ENCODE measurements at regions not wholly inside any gene's neighbourhood (a gene's known extent, or its start where the extent isn't known, plus 50 kb on each side); places are given as distances from the start of the nearest gene placed in this dataset.

DNA sequence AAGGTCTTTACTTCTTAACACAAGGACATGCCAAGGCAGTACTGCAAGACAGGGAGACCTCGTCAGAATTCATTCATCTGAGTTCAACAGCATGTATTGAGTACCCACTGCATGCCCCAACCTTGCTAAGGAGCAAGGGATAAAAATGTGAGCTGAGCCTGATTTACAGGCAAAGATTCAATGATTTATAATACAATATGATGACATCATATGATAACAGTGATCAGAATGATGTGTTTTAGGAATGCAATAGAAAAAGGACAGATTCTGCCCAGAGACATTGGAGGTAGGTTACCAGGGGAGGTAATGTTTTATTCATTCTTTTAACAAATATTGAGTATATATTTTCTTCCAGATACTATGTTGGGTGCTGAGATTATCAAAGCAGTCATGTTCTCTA, 406.6 kb downstream of the ARHGEF28 start:
- H3K4me3 Mint-ChIP-seq = no peak overlapping the region
- peaks cover 10% of the 10 kb centered on the region for H3K27me3 Mint-ChIP-seq
- no peaks in the 10 kb centered on the region for H3K9me3 Mint-ChIP-seq
- H3K4me1 Mint-ChIP-seq = no peaks in the 10 kb centered on the region
- H3K36me3 Mint-ChIP-seq = no peaks in the 10 kb centered on the region
- H3K27ac Mint-ChIP-seq = no peak overlapping the region

DNA sequence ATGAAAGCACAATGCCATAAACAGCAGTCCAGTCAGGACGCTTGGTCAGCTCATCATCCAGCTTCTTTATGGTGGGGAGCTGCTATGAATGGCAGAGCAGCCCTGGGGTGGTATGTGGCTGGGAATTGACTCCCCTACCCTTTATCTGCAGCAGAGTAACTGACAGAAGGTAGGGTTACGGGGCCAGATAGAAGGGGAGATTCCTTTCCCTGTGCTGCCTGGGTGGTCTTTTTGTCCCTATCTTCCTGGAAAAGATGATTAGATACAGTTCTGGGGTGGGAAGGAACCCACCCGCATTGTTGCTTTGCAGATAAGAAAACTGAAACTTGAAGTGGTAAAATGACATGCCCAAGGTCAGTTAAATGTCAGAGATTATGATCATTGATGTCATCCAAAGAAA, 405.5 kb downstream of the ARHGEF28 start:
- no peak overlapping the region for H3K27ac Mint-ChIP-seq
- no peak overlapping the region for H3K4me3 Mint-ChIP-seq
- peaks cover 10% of the 10 kb centered on the region for H3K27me3 Mint-ChIP-seq
- no peaks in the 10 kb centered on the region for H3K36me3 Mint-ChIP-seq
- no peaks in the 10 kb centered on the region for H3K4me1 Mint-ChIP-seq
- H3K9me3 Mint-ChIP-seq = no peaks in the 10 kb centered on the region

DNA sequence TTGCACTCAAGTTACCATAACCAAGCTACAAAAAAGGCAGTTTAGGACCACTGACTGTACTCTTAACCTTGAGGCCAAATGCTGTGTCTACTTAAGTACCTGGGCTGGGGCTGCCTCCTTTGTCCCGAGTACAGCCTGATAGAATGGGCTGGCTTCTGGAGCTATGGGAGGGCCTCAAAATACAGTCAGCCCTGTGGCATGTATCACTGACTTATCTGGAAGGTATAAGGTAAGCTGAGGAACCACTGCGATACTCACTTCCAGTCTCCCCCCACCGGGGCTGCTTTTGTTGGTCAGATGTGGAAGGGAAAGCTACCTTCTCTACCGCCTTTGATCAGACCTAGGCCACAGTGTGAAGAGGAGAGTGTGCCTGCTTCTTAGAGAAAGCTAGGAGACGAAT, 404.8 kb downstream of the ARHGEF28 start:
- no peaks in the 10 kb centered on the region for H3K4me1 Mint-ChIP-seq
- H3K9me3 Mint-ChIP-seq = no peaks in the 10 kb centered on the region
- H3K4me3 Mint-ChIP-seq = no peak overlapping the region
- H3K27ac Mint-ChIP-seq = no peak overlapping the region
- no peaks in the 10 kb centered on the region for H3K36me3 Mint-ChIP-seq
- H3K27me3 Mint-ChIP-seq = peaks cover 10% of the 10 kb centered on the region

DNA sequence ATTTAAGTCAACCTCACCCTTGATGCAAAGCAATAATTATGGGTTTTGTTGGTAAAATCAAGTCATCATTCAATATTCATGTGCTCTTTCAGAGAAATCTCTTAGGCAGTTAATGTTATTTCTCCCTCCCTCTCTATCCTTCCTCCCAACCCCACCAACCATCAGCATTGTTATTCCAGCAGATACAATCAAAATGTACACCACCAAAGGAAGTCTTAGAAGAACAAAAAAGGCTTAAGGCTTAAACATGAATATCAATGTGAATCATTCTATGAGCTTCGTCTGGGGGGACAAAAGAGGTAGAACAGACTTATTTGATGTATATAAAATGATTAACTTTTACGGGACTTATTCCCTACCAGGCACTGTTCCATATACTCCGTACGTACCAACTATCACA, 404.4 kb downstream of the ARHGEF28 start:
- no peaks in the 10 kb centered on the region for H3K36me3 Mint-ChIP-seq
- no peak overlapping the region for H3K4me3 Mint-ChIP-seq
- H3K27me3 Mint-ChIP-seq = peaks cover 13% of the 10 kb centered on the region
- H3K27ac Mint-ChIP-seq = no peak overlapping the region
- H3K9me3 Mint-ChIP-seq = no peaks in the 10 kb centered on the region
- no peaks in the 10 kb centered on the region for H3K4me1 Mint-ChIP-seq

DNA sequence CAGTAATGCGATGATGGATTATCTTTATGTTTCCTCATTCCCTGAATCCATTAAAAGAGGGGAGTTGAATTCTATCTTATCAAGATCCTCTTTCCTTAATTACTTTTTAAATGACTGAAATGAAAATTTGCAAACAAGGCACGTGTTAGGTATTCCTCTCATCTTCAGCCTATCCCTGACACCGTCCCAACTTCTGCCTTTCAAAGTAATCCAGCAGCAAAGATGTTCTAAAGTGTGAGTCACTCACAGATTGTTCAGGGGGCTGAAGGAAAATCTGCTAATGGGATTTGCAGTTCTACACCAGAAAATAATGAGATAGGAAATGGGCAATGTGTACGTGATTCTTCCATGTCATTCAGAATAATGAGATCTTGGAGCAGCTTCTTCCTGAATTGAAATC, 403.0 kb downstream of the ARHGEF28 start:
- Mint-ChIP-seq H3K4me1 (no peaks in the 10 kb centered on the region), H3K27ac (no peak overlapping the region), H3K4me3 (no peak overlapping the region), H3K27me3 (peaks cover 14% of the 10 kb centered on the region), H3K36me3 (no peaks in the 10 kb centered on the region), H3K9me3 (no peaks in the 10 kb centered on the region)

DNA sequence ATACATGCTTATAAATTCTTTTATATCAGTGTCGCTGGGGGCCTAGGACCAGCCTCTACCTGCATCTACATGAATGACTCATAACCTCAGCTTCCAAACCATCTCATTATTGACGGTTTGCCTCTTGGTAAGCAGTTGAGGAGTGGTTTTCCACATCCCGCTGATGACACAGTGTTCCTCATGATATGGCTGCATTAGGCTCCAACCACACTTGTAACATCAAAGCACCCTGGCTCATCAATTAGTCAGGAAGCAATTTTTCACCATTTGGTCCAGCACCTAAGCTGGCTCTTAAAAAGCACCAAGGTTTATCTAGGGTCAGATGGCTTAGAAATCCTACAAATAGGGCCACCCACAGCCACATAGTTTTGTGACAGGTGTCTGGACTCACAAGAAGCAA, 402.4 kb downstream of the ARHGEF28 start:
- Mint-ChIP-seq H3K9me3 (no peaks in the 10 kb centered on the region), H3K4me3 (no peak overlapping the region), H3K27ac (no peak overlapping the region), H3K36me3 (no peaks in the 10 kb centered on the region), H3K27me3 (peaks cover 14% of the 10 kb centered on the region), H3K4me1 (no peaks in the 10 kb centered on the region)

DNA sequence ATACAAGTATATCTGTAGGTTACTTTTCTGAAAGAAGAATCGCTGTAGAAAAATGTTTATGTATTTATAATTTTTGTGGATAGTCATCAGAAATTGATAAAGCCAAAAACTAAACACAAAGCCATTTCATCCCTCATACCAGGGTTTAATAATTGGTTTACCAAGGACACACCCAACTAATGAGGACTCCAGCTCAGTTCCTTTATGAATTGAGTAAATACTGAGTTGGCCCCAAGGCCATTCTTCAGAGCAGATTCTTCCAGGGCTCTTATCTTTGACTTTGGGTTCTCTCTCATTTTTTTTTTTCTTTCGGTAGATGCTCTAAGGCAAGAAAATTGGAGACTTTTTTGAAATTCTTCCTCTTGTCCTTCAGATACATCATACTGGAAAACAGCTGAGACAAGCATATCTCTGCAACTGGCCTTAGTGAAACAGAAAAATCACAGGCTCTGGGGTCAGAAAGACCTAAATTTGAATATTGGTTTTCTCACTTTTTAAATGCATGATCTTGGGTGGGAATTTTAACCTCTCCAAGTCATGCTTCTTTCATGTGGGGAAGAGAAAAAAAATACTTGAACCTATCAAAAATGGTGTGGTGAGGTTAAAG, 401.8 kb downstream of the ARHGEF28 start:
- Mint-ChIP-seq H3K9me3 (no peaks in the 10 kb centered on the region), H3K27me3 (peaks cover 13% of the 10 kb centered on the region), H3K36me3 (no peaks in the 10 kb centered on the region), H3K4me1 (no peaks in the 10 kb centered on the region), H3K4me3 (no peak overlapping the region), H3K27ac (no peak overlapping the region)

DNA sequence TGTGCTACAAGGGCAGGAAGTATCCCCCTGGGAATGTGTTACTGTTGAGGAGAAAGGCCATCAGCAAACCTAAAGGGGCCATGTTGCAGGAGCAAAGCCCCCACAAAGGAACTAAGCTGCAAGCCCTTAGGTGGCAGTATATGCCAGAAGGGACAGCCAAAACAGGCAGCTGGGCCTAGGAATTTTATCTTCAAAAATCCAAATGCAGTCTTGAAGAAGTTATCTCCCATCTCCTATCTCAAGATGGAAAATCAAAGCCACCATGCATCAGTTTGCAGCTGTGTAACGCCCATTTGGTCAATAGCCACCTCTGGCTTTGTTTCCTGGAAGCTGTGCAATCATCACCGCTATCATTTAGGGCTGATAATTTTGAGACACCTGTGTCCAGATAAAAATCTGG, 400.3 kb downstream of the ARHGEF28 start:
- Mint-ChIP-seq H3K9me3 (no peaks in the 10 kb centered on the region), H3K4me3 (no peak overlapping the region), H3K4me1 (no peaks in the 10 kb centered on the region), H3K27me3 (peaks cover 8% of the 10 kb centered on the region), H3K27ac (no peak overlapping the region), H3K36me3 (no peaks in the 10 kb centered on the region)

DNA sequence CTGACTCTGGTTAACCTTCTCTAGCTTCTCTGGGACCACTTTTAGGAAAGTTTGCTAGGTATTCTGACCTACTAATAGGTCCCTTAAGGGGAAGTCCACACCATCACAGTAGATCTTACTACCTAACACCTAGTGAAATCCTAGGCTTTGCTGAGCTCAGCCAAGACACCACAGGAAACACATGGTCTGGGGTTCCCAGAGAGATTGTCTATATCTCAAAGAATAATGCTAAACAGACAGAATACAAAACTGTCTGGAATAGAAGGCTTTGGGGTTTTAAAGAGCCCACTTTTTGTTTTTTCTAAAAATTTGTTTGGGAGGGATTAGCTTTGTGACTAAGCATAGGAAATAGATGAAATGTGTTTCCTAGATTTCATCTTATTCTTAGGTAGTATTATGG, 395.1 kb downstream of the ARHGEF28 start:
- no peaks in the 10 kb centered on the region for H3K4me1 Mint-ChIP-seq
- H3K9me3 Mint-ChIP-seq = no peaks in the 10 kb centered on the region
- no peaks in the 10 kb centered on the region for H3K36me3 Mint-ChIP-seq
- peaks cover 17% of the 10 kb centered on the region for H3K27me3 Mint-ChIP-seq
- H3K27ac Mint-ChIP-seq = no peak overlapping the region
- H3K4me3 Mint-ChIP-seq = no peak overlapping the region

DNA sequence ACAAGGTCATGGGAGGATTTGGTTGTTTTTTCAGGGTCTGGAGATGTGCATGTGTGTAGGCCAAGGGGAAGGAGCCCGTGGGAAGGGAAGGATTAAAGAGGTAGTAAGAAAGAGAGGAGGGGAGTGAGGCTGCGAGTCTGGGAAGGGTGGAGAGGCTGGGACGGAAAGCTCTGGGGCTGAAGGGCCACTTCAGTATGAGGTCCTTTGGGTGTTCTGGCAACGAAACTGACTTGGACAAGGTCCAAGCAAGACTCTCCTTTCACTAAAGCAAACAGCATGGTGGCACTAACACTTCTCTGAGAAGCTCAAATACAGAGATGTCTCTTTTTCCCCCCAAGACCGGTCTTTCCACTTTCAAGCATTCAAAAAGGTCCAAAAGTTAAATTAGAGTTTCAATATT, 394.5 kb downstream of the ARHGEF28 start:
- H3K27me3 Mint-ChIP-seq = peaks cover 14% of the 10 kb centered on the region
- no peak overlapping the region for H3K27ac Mint-ChIP-seq
- no peaks in the 10 kb centered on the region for H3K36me3 Mint-ChIP-seq

DNA sequence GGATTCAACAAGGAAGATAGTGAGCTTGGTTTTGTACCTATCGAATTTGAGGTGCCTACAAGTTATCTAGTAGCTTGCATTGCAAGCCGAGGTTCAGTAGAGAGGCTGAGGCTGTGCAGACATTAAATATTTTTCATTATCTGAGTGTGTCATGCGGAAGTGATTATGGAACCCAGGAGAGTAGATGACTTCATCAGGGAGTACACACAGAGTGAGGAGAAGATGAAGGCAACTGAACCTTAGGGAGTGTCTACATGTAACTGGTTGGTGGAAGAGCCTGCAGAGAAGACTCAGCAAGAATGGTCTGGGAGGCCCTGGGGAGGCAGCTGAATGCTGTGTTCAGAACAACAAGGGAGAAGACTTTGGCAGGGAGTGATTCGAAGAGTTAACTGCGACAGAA, 393.9 kb downstream of the ARHGEF28 start:
- no peaks in the 10 kb centered on the region for H3K9me3 Mint-ChIP-seq
- no peaks in the 10 kb centered on the region for H3K4me1 Mint-ChIP-seq
- peaks cover 18% of the 10 kb centered on the region for H3K27me3 Mint-ChIP-seq
- no peaks in the 10 kb centered on the region for H3K36me3 Mint-ChIP-seq
- no peak overlapping the region for H3K4me3 Mint-ChIP-seq
- no peak overlapping the region for H3K27ac Mint-ChIP-seq

More for the DNA sequence above, 394.5 kb downstream of the ARHGEF28 start:
- Mint-ChIP-seq H3K4me1 (no peaks in the 10 kb centered on the region), H3K9me3 (no peaks in the 10 kb centered on the region), H3K4me3 (no peak overlapping the region)

DNA sequence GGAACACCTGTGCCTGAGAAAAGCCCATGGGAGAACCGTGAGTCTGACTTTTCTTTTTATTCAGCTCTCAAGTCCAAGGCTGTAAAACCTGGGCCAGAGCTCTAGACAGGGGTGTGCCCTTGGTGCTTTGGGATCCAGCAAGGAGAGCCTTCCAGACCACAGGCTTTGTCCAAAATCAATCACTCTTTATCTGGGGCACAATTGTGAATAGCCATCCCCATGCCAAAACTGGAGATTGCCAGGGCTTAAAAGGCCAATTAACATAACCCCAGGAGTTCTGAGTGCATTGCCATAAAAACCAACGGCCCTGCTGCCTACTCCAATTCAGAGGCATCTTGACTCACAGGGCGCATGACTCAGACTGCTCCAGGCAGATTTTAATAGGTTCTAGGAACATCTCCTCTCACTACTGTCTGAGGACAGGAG, 391.8 kb downstream of the ARHGEF28 start:
- no peaks in the 10 kb centered on the region for H3K9me3 Mint-ChIP-seq
- no peaks in the 10 kb centered on the region for H3K4me1 Mint-ChIP-seq
- no peaks in the 10 kb centered on the region for H3K36me3 Mint-ChIP-seq
- no peak overlapping the region for H3K4me3 Mint-ChIP-seq
- no peak overlapping the region for H3K27ac Mint-ChIP-seq
- H3K27me3 Mint-ChIP-seq = peaks cover 19% of the 10 kb centered on the region

DNA sequence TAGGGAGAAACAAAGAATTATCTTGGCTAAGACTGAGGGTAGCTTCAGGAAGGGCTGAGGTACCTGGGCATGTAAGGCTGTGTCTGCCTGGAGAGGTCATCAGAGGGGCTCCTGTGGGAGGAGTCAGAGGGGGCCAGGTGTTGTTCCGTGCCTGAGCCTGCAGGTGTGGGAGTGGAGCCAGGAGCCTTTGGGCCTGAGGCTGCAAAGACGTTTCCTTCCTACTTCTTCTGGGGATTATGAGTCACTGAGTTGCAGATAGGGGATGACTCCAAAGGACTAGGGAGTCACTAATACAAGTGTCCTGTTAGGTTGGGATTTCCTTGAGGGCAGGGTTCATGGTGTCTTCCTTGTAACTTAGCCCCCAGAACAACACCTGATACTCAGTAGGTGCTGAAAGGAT, 391.1 kb downstream of the ARHGEF28 start:
- Mint-ChIP-seq H3K36me3 (no peaks in the 10 kb centered on the region), H3K4me3 (no peak overlapping the region), H3K27ac (no peak overlapping the region), H3K4me1 (no peaks in the 10 kb centered on the region), H3K9me3 (no peaks in the 10 kb centered on the region), H3K27me3 (peaks cover 19% of the 10 kb centered on the region)

DNA sequence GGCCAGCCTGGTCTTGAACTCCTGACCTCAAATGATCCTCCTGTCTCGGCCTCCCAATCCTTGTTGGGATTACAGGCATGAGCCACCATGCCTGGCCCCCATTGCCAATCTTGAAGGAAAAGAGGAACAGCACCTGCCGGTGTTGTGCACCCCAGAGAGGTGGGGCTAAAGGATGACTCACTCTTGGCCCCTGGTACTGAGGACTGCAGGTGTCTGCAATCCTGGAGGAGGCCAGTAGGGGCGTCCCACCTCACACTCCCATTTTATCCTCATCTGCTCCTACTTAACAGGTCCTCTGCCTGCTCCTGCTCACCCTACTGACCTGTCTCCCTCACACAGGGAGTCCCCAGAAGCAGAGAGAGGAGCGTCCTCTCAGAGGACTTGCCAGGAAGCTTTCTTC, 390.4 kb downstream of the ARHGEF28 start:
- no peak overlapping the region for H3K27ac Mint-ChIP-seq
- H3K36me3 Mint-ChIP-seq = no peaks in the 10 kb centered on the region
- no peak overlapping the region for H3K4me3 Mint-ChIP-seq
- no peaks in the 10 kb centered on the region for H3K4me1 Mint-ChIP-seq
- peaks cover 21% of the 10 kb centered on the region for H3K27me3 Mint-ChIP-seq
- H3K9me3 Mint-ChIP-seq = no peaks in the 10 kb centered on the region

DNA sequence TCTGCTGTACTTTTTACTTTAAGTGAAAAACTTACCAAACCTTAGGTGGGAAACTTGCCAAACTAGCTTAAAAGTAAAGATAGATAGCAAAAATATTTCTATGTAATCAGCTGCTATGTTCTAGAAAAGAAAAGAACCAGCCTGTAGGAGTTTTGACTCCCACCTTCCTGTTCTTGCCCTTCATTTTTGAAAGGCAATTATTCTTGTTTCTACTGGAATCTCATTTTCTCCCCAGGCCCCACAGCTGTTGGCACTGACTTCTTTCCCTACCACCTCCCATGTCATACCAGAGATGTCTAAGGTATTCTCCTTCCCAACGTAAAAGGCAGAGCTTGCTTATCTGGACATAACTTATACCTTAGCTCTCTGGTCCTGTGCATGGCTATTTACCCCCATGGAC, 389.7 kb downstream of the ARHGEF28 start:
- Mint-ChIP-seq H3K4me1 (no peaks in the 10 kb centered on the region), H3K27me3 (peaks cover 21% of the 10 kb centered on the region), H3K9me3 (no peaks in the 10 kb centered on the region)

DNA sequence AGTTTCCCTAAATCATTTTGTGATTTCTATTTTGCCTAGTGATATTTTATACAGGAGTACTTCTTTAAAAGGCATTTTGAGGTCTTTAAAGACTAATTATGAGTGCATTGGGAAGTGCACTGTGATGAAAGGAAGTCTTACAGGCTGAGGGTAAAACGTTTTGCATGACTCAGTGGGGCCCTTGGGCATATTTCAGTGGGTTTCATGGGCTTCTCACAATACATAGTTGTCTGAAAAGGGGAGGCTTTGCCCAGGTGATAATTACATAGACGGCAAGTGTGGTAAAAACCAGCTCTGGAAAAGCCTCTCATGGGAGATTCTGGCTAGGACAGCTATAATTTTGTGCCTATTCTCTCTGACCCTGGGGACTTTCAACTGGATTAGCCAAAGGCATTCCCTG, 387.2 kb downstream of the ARHGEF28 start:
- H3K9me3 Mint-ChIP-seq = no peaks in the 10 kb centered on the region
- no peak overlapping the region for H3K27ac Mint-ChIP-seq
- peaks cover 21% of the 10 kb centered on the region for H3K27me3 Mint-ChIP-seq
- no peaks in the 10 kb centered on the region for H3K36me3 Mint-ChIP-seq
- no peaks in the 10 kb centered on the region for H3K4me1 Mint-ChIP-seq
- no peak overlapping the region for H3K4me3 Mint-ChIP-seq

More for the DNA sequence above, 389.7 kb downstream of the ARHGEF28 start:
- Mint-ChIP-seq H3K36me3 (no peaks in the 10 kb centered on the region), H3K4me3 (no peak overlapping the region), H3K27ac (no peak overlapping the region)

DNA sequence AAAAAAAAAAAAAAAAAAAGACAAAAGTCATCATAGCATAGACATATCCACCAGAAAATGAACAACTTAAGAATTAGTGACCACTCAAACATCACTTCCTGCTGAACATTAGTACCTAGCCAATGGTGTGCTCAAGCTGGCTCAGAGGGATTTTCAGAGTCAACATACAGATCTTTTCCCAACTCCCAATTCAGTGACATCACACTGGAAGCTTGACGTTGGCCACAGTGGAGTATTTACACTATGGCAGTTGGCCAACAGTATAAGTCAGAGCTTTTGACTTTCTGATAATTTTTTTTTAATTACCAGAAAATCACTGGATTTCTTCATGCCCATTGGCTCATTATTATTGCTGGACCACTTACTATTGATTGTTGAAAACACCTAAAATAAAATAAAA, 383.5 kb downstream of the ARHGEF28 start:
- H3K4me3 Mint-ChIP-seq = no peak overlapping the region
- H3K9me3 Mint-ChIP-seq = no peaks in the 10 kb centered on the region
- H3K4me1 Mint-ChIP-seq = no peaks in the 10 kb centered on the region
- H3K36me3 Mint-ChIP-seq = no peaks in the 10 kb centered on the region
- no peak overlapping the region for H3K27ac Mint-ChIP-seq
- peaks cover 16% of the 10 kb centered on the region for H3K27me3 Mint-ChIP-seq
